Cardiac fibroblast (primary cell): ENCODE measurements at regions not wholly inside any gene's neighbourhood (a gene's known extent, or its start where the extent isn't known, plus 50 kb on each side); places are given as distances from the start of the nearest gene placed in this dataset.

Experiments used
- DNase-seq, 2 donors: peaks; one replicate each; pipeline versions ENCODE4 v3.0.0 to v3.0.0-alpha.2; 2010; ENCODE audit warnings: low read depth in 2 of 2
- H3K4me3 ChIP-seq, 2 donors: replicated peaks in 1 of 2; 1 replicate in 1 of 2; 2 replicates in 1 of 2; pipeline ENCODE4 v1.5.1; 2011; ENCODE audit warnings: low read depth in 2 of 2, low read length in 2 of 2, mild to moderate bottlenecking in 2 of 2, moderate library complexity in 1 of 2
- TF ChIP-seq, protein P1 (sequence below): IDR thresholded peaks from one replicate; pipeline ENCODE4 v1.5.1; 2011; ENCODE audit warnings: low read depth, mild to moderate bottlenecking, low read length, inconsistent platforms

- H3K4me3 ChIP-seq = no peak overlapping the region
- TF ChIP-seq, protein P1, sequence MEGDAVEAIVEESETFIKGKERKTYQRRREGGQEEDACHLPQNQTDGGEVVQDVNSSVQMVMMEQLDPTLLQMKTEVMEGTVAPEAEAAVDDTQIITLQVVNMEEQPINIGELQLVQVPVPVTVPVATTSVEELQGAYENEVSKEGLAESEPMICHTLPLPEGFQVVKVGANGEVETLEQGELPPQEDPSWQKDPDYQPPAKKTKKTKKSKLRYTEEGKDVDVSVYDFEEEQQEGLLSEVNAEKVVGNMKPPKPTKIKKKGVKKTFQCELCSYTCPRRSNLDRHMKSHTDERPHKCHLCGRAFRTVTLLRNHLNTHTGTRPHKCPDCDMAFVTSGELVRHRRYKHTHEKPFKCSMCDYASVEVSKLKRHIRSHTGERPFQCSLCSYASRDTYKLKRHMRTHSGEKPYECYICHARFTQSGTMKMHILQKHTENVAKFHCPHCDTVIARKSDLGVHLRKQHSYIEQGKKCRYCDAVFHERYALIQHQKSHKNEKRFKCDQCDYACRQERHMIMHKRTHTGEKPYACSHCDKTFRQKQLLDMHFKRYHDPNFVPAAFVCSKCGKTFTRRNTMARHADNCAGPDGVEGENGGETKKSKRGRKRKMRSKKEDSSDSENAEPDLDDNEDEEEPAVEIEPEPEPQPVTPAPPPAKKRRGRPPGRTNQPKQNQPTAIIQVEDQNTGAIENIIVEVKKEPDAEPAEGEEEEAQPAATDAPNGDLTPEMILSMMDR = no peak
- no peak for DNase-seq
These were observed 295.0 kb upstream of the HDAC4 start for GRCh38 chr2:239695728-239696240.

GRCh38 chr2:239695106-239695727, 294.4 kb upstream of the HDAC4 start:
- TF ChIP-seq, protein P1 = no peak
- DNase-seq = no peak
- no peak overlapping the region for H3K4me3 ChIP-seq

GRCh38 chr2:239694487-239694886, 293.7 kb upstream of the HDAC4 start:
- H3K4me3 ChIP-seq = no peak overlapping the region
- DNase-seq = no peak
- TF ChIP-seq, protein P1 = no peak

GRCh38 chr2:239693761-239694415, 293.1 kb upstream of the HDAC4 start:
- TF ChIP-seq, protein P1 = no peak
- DNase-seq = no peak
- no peak overlapping the region for H3K4me3 ChIP-seq

- DNase-seq = no peak
- no peak overlapping the region for H3K4me3 ChIP-seq
- TF ChIP-seq, protein P1 = no peak
These were observed 292.5 kb upstream of the HDAC4 start for GRCh38 chr2:239693330-239693729.

DNA sequence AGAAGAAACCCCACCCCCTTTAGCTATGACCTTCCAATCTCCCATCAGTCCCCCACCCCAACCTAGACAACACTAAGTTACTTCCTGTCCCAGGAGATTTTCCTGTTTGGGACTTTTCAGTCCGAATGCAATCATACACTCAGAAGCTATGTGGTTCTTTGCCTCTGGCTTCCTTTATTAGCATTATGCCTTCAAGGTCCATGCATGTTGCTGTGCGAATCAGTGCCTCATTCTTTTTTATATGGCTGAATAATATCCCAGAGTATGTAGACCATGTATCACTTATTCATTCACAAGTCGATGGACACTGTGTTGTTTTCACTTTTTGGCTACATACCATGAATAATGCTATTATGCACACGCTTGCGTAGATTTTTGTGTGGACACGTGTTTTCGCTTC, 292.1 kb upstream of the HDAC4 start:
- TF ChIP-seq, protein P1 = no peak
- no peak overlapping the region for H3K4me3 ChIP-seq
- no peak for DNase-seq
